ENCODE measurements at regions not wholly inside any gene's neighbourhood (a gene's known extent, or its start where the extent isn't known, plus 50 kb on each side); places are given as distances from the start of the nearest gene placed in this dataset.

DNA sequence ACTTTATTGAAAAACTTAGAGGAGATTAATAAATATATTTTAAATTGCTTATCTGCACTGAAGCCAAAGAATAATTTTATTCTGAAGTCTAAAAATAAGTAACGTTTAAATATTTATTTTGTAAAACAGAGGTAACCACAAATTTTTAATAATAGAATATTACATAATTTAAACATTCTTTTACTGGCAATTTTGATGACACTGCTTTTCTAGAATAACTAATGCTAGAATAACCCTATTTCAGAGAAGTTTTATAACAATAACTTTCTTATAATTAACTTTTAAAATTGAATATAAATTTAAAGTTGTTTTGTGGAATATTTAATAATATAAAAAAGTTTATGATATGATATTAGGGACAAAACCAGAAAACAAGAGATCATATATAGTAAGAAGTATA, 409.6 kb upstream of the KCNMB2 start:
- DNase-seq (ENCODE audit: low spot score), result no peak
- in situ Hi-C loops (cut with MboI; ENCODE audit: low pct_unique_long_range_greater_than_20kb, low sequenced_read_pairs, unreplicated experiment), result no loop called here
- TF ChIP-seq CTCF (IDR thresholded peaks at IDR 0.05; ENCODE audit: extremely low read depth, insufficient read depth, missing control alignments), result no peak

DNA sequence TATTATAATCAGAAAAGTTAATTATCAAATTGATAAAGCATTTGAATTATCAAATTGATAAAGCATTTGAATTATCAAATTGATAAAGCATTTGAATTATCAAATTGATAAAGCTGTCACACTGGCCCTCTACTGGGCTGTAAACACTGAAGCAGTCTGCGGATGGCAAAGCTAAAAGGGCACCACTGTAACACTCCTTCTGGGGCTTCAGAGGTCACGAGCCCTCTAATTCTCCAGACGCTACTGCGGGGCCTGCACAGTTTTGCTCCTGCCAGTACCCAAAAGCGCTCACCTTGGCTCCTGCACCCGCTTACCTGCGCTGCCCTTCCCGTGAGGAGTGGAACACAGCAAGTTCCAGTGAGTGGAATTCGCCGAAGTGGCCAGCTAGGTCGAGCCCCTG, 409.0 kb upstream of the KCNMB2 start:
- no peak for TF ChIP-seq CTCF (IDR thresholded peaks at IDR 0.05; ENCODE audit: extremely low read depth, insufficient read depth, missing control alignments)
- in situ Hi-C loops (cut with MboI; ENCODE audit: low pct_unique_long_range_greater_than_20kb, low sequenced_read_pairs, unreplicated experiment), result no loop called here
- DNase-seq (ENCODE audit: low spot score), result no peak

- TF ChIP-seq CTCF (IDR thresholded peaks at IDR 0.05; ENCODE audit: extremely low read depth, insufficient read depth, missing control alignments), result no peak
- no peak for DNase-seq (ENCODE audit: low spot score)
- in situ Hi-C loops (cut with MboI; ENCODE audit: low pct_unique_long_range_greater_than_20kb, low sequenced_read_pairs, unreplicated experiment), result no loop called here
Measured at GRCh38 chr3:178129109-178129508, 407.1 kb upstream of the KCNMB2 start.

- in situ Hi-C loops (cut with MboI; ENCODE audit: low pct_unique_long_range_greater_than_20kb, low sequenced_read_pairs, unreplicated experiment), result no loop called here
- no peak for DNase-seq (ENCODE audit: low spot score)
- no peak for TF ChIP-seq CTCF (IDR thresholded peaks at IDR 0.05; ENCODE audit: extremely low read depth, insufficient read depth, missing control alignments)
Measured at GRCh38 chr3:178131801-178132200, 404.4 kb upstream of the KCNMB2 start.

- no peak for DNase-seq (ENCODE audit: low spot score)
- in situ Hi-C loops (cut with MboI; ENCODE audit: low pct_unique_long_range_greater_than_20kb, low sequenced_read_pairs, unreplicated experiment), result no loop called here
- TF ChIP-seq CTCF (IDR thresholded peaks at IDR 0.05; ENCODE audit: extremely low read depth, insufficient read depth, missing control alignments), result no peak
Measured at GRCh38 chr3:178137206-178137605, 399.0 kb upstream of the KCNMB2 start.

GRCh38 chr3:178137831-178138230, 398.4 kb upstream of the KCNMB2 start:
- no peak for TF ChIP-seq CTCF (IDR thresholded peaks at IDR 0.05; ENCODE audit: extremely low read depth, insufficient read depth, missing control alignments)
- DNase-seq (ENCODE audit: low spot score), result no peak
- in situ Hi-C loops (cut with MboI; ENCODE audit: low pct_unique_long_range_greater_than_20kb, low sequenced_read_pairs, unreplicated experiment), result no loop called here

GRCh38 chr3:178139116-178139515, 397.1 kb upstream of the KCNMB2 start:
- in situ Hi-C loops (cut with MboI; ENCODE audit: low pct_unique_long_range_greater_than_20kb, low sequenced_read_pairs, unreplicated experiment), result no loop called here
- DNase-seq (ENCODE audit: low spot score), result no peak
- TF ChIP-seq CTCF (IDR thresholded peaks at IDR 0.05; ENCODE audit: extremely low read depth, insufficient read depth, missing control alignments), result no peak
